CD14-positive monocyte (primary cell): ENCODE measurements at regions not wholly inside any gene's neighbourhood (a gene's known extent, or its start where the extent isn't known, plus 50 kb on each side); places are given as distances from the start of the nearest gene placed in this dataset.

Source experiments
- DNase-seq, 3 donors: peaks; one replicate each; pipeline ENCODE4 v3.0.0-alpha.2; 2011 to 2022
- H2AFZ ChIP-seq: 2 replicates; pipeline ENCODE4 v1.6.0; 2012; ENCODE audit warnings: mild to moderate bottlenecking, low read depth, low read length, inconsistent platforms; ENCODE audit not compliant: insufficient read depth, poor library complexity, severe bottlenecking
- H3K27ac ChIP-seq, 2 donors: 1 replicate in 1 of 2; 2 replicates in 1 of 2; pipeline ENCODE4 v1.5.1; 2012 to 2013; ENCODE audit warnings: low read length in 2 of 2, control low read depth in 1 of 2, inconsistent platforms in 1 of 2, low read depth in 1 of 2, mild to moderate bottlenecking in 1 of 2
- H3K27me3 ChIP-seq, 2 donors: one replicate each; pipeline versions ENCODE4 v1.6.0 to v1.6.1; 2011 to 2013; ENCODE audit warnings: low read length in 2 of 2; ENCODE audit not compliant: control insufficient read depth in 2 of 2, insufficient read depth in 2 of 2
- H3K36me3 ChIP-seq, 2 donors: replicated peaks in 1 of 2; 1 replicate in 1 of 2; 2 replicates in 1 of 2; pipeline versions ENCODE4 v1.5.1 to v1.6.1; 2012 to 2013; ENCODE audit warnings: low read length in 2 of 2, control low read depth in 1 of 2, inconsistent platforms in 1 of 2, mild to moderate bottlenecking in 1 of 2; ENCODE audit not compliant: insufficient read depth in 2 of 2, control insufficient read depth in 1 of 2
- H3K4me1 ChIP-seq, 2 donors: 1 replicate in 1 of 2; 2 replicates in 1 of 2; pipeline versions ENCODE4 v1.5.1 to v1.6.1; 2012 to 2013; ENCODE audit warnings: low read length in 2 of 2, control low read depth in 1 of 2, inconsistent platforms in 1 of 2, mild to moderate bottlenecking in 1 of 2, moderate library complexity in 1 of 2; ENCODE audit not compliant: insufficient read depth in 2 of 2, control insufficient read depth in 1 of 2
- H3K4me2 ChIP-seq: replicated peaks from 2 replicates; pipeline ENCODE3; 2012; ENCODE audit warnings: low read length, moderate library complexity, mild to moderate bottlenecking; ENCODE audit not compliant: poor library complexity, severe bottlenecking; ENCODE audit errors: extremely low read depth
- H3K4me3 ChIP-seq, 3 experiments: fragments of 200-600 bp in 1 of 3; sonication (generic) in 1 of 3; replicated peaks in 1 of 3; 1 replicate in 2 of 3; 2 replicates in 1 of 3; pipeline ENCODE4 v1.5.1; 2011 to 2013; ENCODE audit warnings: low read length in 3 of 3, mild to moderate bottlenecking in 3 of 3, control low read depth in 2 of 3, low read depth in 2 of 3, inconsistent platforms in 1 of 3, moderate library complexity in 1 of 3
- H3K79me2 ChIP-seq: 2 replicates; pipeline ENCODE4 v1.6.0; 2012; ENCODE audit warnings: mild to moderate bottlenecking, control low read depth, inconsistent platforms, low read length, moderate library complexity; ENCODE audit not compliant: insufficient read depth
- H3K9ac ChIP-seq: 2 replicates; pipeline ENCODE4 v1.6.0; 2017; ENCODE audit warnings: low read length, mild to moderate bottlenecking; ENCODE audit not compliant: insufficient read depth, poor library complexity, severe bottlenecking
- H3K9me3 ChIP-seq, 2 donors: replicated peaks in 1 of 2; 1 replicate in 1 of 2; 2 replicates in 1 of 2; pipeline versions ENCODE4 v1.5.1 to v1.6.1; 2012 to 2013; ENCODE audit warnings: low read length in 2 of 2, control low read depth in 1 of 2; ENCODE audit not compliant: control insufficient read depth in 1 of 2, insufficient read depth in 1 of 2
- H4K20me1 ChIP-seq: 2 replicates; pipeline ENCODE4 v1.6.0; 2012; ENCODE audit warnings: mild to moderate bottlenecking, low read length, control low read depth, moderate library complexity; ENCODE audit not compliant: insufficient read depth
- H3K27ac Mint-ChIP-seq, 7 donors: one replicate each; pipeline ENCODE4 v1.8.0; 2020; ENCODE audit warnings: mild to moderate bottlenecking in 7 of 7, mixed read lengths in 7 of 7, moderate library complexity in 6 of 7, inconsistent platforms in 2 of 7
- H3K27me3 Mint-ChIP-seq, 3 donors: one replicate each; pipeline ENCODE4 v1.8.0; 2021 to 2022; ENCODE audit warnings: low read depth in 3 of 3, mild to moderate bottlenecking in 3 of 3, mixed read lengths in 3 of 3, moderate library complexity in 3 of 3, inconsistent platforms in 1 of 3
- H3K36me3 Mint-ChIP-seq, 2 donors: one replicate each; pipeline ENCODE4 v1.8.0; 2020; ENCODE audit warnings: mixed read lengths in 2 of 2, inconsistent platforms in 1 of 2, mild to moderate bottlenecking in 1 of 2
- H3K4me1 Mint-ChIP-seq: one replicate; pipeline ENCODE4 v1.8.0; 2020; ENCODE audit warnings: mild to moderate bottlenecking, mixed read lengths
- H3K4me3 Mint-ChIP-seq, 2 donors: one replicate each; pipeline ENCODE4 v1.8.0; 2020; ENCODE audit warnings: mild to moderate bottlenecking in 2 of 2, mixed read lengths in 2 of 2, moderate library complexity in 1 of 2
- H3K9me3 Mint-ChIP-seq, 7 donors: one replicate each; pipeline ENCODE4 v1.8.0; 2020 to 2022; ENCODE audit warnings: mixed read lengths in 7 of 7, mild to moderate bottlenecking in 6 of 7, moderate library complexity in 6 of 7, inconsistent platforms in 2 of 7
- CTCF ChIP-seq: fragments of 200-600 bp; IDR thresholded peaks from one replicate; pipeline ENCODE4 v1.8.0; 2022; ENCODE audit warnings: antibody characterized with exemption, mild to moderate bottlenecking
- WGBS: methylation state at CpG from one replicate; pipeline ENCODE4 v1.1.5; 2013; ENCODE audit warnings: missing lambda C conversion rate; ENCODE audit not compliant: insufficient coverage; 5-methylcytosine and 5-hydroxymethylcytosine counted together
- intact Hi-C, 2 donors: fragments of 100-400 bp; cut with micrococcal nuclease; formaldehyde crosslinking; loops; one replicate each; pipeline versions ENCODE4 v1.15.0 to v1.15.1; 2023

GRCh38 chr4:167721617-167722486 is 370.5 kb upstream of the ANXA10 start:
- no peak overlapping the region for H3K4me3 Mint-ChIP-seq
- peaks cover 2 to 8% (median 4%) of the 10 kb centered on the region in 7 donors for H3K9me3 Mint-ChIP-seq
- H3K4me1 Mint-ChIP-seq: no peaks in the 10 kb centered on the region
- no peak overlapping the region for H3K4me2 ChIP-seq
- no peaks in the 10 kb centered on the region for H3K79me2 ChIP-seq
- no peak overlapping the region for H3K27ac ChIP-seq
- H3K27ac Mint-ChIP-seq: no peak overlapping the region
- TF ChIP-seq CTCF: no peak
- H3K36me3 ChIP-seq: no peaks in the 10 kb centered on the region
- DNase-seq: no peak
- no peaks in the 10 kb centered on the region for H3K27me3 Mint-ChIP-seq
- H3K9ac ChIP-seq: no peak overlapping the region
- H3K36me3 Mint-ChIP-seq: no peaks in the 10 kb centered on the region
- intact Hi-C loops: no loop called here
- H2AFZ ChIP-seq: no peak overlapping the region
- H3K9me3 ChIP-seq: peaks cover 0 to 8% of the 10 kb centered on the region in 2 donors
- H3K4me3 ChIP-seq: no peak overlapping the region
- WGBS: no CpG with 5 or more reads among the region's 4 CpGs
- H3K27me3 ChIP-seq: no peaks in the 10 kb centered on the region
- no peaks in the 10 kb centered on the region for H4K20me1 ChIP-seq
- no peaks in the 10 kb centered on the region for H3K4me1 ChIP-seq

GRCh38 chr4:167722487-167722808 is 369.9 kb upstream of the ANXA10 start:
- intact Hi-C loops: no loop called here
- H3K27ac Mint-ChIP-seq: no peak overlapping the region
- H3K79me2 ChIP-seq: no peaks in the 10 kb centered on the region
- H3K4me1 ChIP-seq: no peaks in the 10 kb centered on the region
- H3K9ac ChIP-seq: no peak overlapping the region
- no peak overlapping the region for H3K4me3 Mint-ChIP-seq
- no peak for DNase-seq
- TF ChIP-seq CTCF: no peak
- no peaks in the 10 kb centered on the region for H3K36me3 Mint-ChIP-seq
- no peaks in the 10 kb centered on the region for H3K4me1 Mint-ChIP-seq
- H3K4me2 ChIP-seq: no peak overlapping the region
- no peak overlapping the region for H3K4me3 ChIP-seq
- H3K36me3 ChIP-seq: no peaks in the 10 kb centered on the region
- H3K27ac ChIP-seq: no peak overlapping the region
- H2AFZ ChIP-seq: no peak overlapping the region
- H3K27me3 Mint-ChIP-seq: no peaks in the 10 kb centered on the region
- H4K20me1 ChIP-seq: no peaks in the 10 kb centered on the region
- H3K9me3 Mint-ChIP-seq: peaks cover 2 to 8% (median 4%) of the 10 kb centered on the region in 7 donors
- WGBS: no CpG with 5 or more reads among the region's 6 CpGs
- H3K9me3 ChIP-seq: peaks cover 0 to 8% of the 10 kb centered on the region in 2 donors
- H3K27me3 ChIP-seq: no peaks in the 10 kb centered on the region
